HS-27A (cell line): ENCODE measurements at regions not wholly inside any gene's neighbourhood (a gene's known extent, or its start where the extent isn't known, plus 50 kb on each side); places are given as distances from the start of the nearest gene placed in this dataset.
"Not testable (repeated sequence)": the region's sequence is repeated elsewhere in the genome, so short reads cannot be mapped to it uniquely, and the experiment has no call there.

Source experiments
- DNase-seq: peaks from one replicate; pipeline ENCODE4 v3.0.0-alpha.2; 2012; ENCODE audit warnings: low read depth, missing footprints

GRCh38 chr7:125984795-125985194 lies 1055.2 kb upstream of the POT1 start:
- no peak for DNase-seq

GRCh38 chr7:125971656-125972055 lies 1042.0 kb upstream of the POT1 start:
- no peak for DNase-seq

- DNase-seq = no peak
Measured at GRCh38 chr7:125966278-125967048, 1036.8 kb upstream of the POT1 start.

- DNase-seq = no peak
Measured at GRCh38 chr7:125934955-125935354, 1005.3 kb upstream of the POT1 start.

- no peak for DNase-seq
Measured at GRCh38 chr7:125934539-125934938, 1004.9 kb upstream of the POT1 start.

GRCh38 chr7:125930848-125931247 lies 1001.2 kb upstream of the POT1 start:
- DNase-seq = no peak

DNA sequence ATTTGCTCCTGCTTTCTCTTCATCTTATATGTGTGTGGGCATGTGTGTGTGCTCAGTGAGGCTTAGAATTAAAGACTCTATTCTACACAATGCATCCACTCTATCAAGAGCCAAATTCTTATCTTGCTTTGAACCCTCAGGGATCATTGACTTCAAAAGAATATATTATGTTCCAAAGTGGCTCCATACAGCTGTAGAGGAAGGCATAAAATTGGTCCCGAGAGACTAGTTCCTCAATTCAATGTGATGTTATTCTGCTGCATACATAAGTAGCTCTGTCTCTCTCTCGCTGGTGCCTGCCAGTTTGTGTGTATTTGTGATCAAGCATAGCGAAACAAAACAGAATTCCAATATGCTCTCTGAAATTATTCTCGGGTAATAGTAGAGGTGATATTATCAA lies 997.9 kb upstream of the POT1 start:
- no peak for DNase-seq

GRCh38 chr7:125926621-125927020 lies 997.0 kb upstream of the POT1 start:
- no peak for DNase-seq

- no peak for DNase-seq
Measured at GRCh38 chr7:125924037-125924436, 994.4 kb upstream of the POT1 start.

- not testable (repeated sequence) for DNase-seq
Measured at GRCh38 chr7:125915381-125915948, 985.8 kb upstream of the POT1 start.

DNA sequence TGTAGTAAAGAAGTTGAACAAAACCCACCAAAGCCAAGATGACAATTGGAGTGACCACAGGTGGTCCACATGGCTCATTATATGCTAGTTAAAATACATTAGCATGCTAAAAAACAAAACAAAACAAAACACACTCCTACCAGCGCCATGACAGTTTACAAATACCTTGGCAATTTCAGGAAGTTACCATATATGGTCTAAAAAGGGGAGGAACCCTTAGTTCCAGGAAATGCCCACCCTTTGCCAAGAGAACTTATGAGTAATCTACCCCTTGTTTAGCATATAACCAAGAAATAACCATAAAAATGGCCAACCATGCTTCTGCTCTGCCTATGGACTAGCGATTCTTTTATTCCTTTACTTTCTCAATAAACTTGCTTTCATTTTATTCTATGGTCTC lies 979.1 kb upstream of the POT1 start:
- no peak for DNase-seq

DNA sequence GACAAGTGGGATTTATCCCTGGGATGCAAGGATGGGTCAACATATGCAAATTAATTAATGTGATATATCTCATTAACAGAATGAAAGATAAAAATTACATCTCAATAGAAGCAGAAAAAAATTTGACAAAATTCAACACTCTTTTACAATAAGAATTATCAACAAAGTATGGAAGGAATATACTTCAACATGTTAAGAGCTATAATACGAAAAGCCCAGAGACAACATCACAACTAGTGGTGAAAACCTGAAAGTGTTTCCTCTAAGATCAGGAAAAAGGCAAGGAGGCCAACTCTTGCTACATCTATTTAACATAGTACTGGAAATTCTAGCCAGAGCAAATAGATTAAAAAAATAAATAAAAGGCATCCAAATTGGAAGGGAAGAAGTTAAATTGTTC lies 970.0 kb upstream of the POT1 start:
- no peak for DNase-seq

- DNase-seq = no peak
Measured at GRCh38 chr7:125892434-125892833, 962.8 kb upstream of the POT1 start.

GRCh38 chr7:125878988-125879387 lies 949.4 kb upstream of the POT1 start:
- no peak for DNase-seq

DNA sequence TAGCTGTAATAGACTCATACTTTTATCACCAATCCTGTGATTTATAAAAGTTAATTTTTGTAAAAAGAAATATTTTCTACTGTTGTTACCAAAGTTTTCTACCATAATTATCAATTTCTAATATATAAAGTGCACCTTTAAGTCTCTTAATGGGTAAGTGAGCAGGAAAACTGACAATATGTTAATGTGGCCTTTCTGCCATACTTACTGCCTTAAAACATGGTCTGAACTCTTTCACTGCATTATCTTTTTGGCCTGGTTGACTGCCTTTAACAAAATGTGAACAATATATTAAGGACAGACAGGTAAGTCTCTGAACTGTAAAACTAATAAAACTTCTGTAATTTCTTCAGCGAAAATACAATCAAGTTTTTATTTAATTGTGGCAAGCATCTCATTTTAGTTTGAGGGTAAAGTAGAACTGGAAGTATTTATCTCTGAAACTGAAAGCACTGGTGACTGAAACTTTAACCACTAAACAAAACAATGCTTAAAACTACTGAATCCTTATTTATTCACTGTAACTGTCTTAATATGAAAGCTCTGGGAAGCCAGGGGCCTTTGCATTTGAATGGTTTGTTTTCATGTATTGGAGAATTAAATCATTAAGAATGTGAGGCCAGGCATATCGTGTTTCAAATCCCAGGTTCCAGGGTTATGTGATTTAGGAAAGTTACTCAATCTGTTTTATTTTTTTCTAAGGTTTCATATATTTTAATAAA lies 948.8 kb upstream of the POT1 start:
- no peak for DNase-seq

- DNase-seq = no peak
Measured at GRCh38 chr7:125877246-125877645, 947.6 kb upstream of the POT1 start.

- DNase-seq = no peak
Measured at GRCh38 chr7:125876431-125876830, 946.8 kb upstream of the POT1 start.

DNA sequence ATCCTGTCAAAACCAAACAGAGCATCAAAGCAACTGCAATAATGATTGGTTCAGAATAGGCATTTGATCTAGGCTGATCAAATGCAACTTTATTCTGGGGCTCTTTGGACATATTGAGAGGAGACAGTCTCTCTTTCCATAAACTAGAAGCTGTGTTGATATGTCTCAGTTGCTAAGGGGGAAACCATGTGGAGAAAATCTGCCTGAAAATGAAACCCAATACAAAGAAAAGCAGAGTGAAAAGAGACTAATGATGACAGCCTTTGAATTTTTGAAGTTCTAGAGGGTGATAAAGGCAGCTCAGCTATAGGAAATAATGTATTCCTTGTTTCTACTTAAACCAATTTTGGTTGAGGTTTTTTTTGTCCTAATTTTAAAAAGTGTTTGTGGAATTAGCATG lies 941.8 kb upstream of the POT1 start:
- DNase-seq = no peak

- no peak for DNase-seq
Measured at GRCh38 chr7:125857606-125858005, 928.0 kb upstream of the POT1 start.

- DNase-seq = no peak
Measured at GRCh38 chr7:125848157-125848556, 918.5 kb upstream of the POT1 start.

DNA sequence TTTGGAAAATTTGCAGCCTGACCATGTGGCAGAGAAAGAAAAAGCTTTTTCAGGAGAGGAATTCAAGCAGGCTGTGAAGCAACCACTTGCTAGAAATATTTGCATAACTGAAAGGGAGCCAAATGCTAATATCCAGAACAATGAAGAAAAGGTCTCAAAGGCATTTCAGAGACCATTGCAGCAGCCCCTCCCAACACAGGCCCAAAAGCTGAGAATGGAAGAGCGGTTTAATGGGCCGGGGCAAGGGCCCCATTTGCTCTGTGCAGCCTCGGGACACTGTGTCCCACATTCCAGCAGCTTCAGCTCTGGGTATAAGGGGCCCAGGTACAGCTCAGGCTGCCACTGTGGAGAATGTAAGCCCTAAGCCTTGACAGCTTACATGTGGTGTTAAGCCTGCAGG lies 918.1 kb upstream of the POT1 start:
- DNase-seq = no peak

GRCh38 chr7:125847055-125847454 lies 917.4 kb upstream of the POT1 start:
- no peak for DNase-seq

GRCh38 chr7:125845686-125846085 lies 916.1 kb upstream of the POT1 start:
- no peak for DNase-seq
